ENCODE measurements at regions not wholly inside any gene's neighbourhood (a gene's known extent, or its start where the extent isn't known, plus 50 kb on each side); places are given as distances from the start of the nearest gene placed in this dataset.
"Not testable (repeated sequence)": the region's sequence is repeated elsewhere in the genome, so short reads cannot be mapped to it uniquely, and the experiment has no call there.

DNA sequence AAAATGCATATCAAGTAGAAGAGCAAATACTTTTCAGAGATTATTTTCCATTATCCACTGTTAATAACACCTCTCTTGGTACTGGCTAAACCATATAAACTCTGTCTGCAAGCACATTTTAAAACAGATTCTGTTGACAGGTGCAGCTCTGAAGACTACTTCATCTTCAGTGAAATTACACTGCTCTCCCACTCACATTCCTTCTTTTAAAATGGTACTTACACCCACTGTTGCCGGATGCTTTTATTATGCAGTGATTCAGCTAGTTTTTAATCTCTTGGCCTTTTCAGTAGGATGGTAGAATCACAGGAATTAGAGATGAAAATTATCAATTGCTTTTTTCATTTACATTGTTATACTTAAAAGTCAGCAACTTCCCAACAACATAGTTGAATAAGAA lies 381.6 kb downstream of the GASK1B start:
- no peak for DNase-seq (ENCODE audit: low read depth, low spot score)

DNA sequence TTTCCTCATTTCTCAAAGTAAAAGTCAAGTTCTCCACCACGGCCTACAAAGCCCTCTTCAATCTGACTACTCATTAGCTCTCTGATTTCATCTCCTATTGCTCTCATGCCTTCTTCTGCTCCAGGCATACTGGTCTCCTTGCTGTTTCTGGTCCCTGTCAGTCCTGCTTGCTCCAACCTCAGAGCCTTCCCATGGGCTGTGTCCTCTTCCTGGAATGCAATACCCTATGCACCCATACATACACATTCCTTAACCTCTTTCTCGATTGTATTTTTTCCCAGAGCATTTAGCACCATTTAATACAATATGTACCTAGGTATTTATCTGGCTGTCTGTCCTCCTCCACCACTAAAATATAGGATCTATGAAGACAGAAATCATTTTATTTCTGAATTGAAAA lies 385.2 kb downstream of the GASK1B start:
- no peak for DNase-seq (ENCODE audit: low read depth, low spot score)

DNA sequence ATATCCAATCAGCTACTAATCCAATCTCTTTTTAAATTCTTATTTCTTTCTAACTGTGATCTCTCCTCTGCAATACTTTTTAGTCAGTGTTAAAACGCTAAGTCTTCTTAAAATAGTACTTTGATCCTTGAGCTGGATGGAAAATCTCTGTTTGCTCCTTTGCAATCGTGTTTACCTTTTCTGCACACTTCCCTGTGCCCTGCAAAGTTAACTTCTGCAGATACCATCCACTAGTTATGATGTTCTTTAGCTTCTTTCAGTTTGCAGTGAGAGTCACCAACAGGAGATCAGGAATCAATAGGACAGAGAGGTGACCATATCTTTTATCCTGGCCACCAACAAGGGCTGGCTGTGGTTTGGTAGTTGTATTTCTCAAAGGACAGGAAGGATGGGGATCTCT lies 391.5 kb downstream of the GASK1B start:
- no peak for DNase-seq (ENCODE audit: low read depth, low spot score)

DNA sequence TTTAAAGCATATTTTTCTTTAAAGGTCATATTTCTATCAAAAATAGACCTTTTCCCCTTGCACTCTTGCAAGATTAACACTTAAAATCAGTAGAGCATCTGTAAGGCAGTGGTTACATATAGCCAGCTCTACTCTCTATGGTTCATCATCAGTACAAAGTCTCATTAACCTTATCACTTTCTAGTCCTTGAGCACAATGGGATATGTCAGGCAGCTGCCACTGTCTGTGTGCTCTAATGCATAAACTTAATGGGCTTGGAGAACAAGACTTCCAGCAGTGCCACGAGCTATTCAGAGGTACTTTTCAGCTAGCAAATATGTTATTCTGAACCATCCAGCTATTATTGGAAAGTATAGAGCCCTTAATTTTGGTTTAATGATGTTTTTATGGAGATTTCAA lies 393.7 kb downstream of the GASK1B start:
- no peak for DNase-seq (ENCODE audit: low read depth, low spot score)

DNA sequence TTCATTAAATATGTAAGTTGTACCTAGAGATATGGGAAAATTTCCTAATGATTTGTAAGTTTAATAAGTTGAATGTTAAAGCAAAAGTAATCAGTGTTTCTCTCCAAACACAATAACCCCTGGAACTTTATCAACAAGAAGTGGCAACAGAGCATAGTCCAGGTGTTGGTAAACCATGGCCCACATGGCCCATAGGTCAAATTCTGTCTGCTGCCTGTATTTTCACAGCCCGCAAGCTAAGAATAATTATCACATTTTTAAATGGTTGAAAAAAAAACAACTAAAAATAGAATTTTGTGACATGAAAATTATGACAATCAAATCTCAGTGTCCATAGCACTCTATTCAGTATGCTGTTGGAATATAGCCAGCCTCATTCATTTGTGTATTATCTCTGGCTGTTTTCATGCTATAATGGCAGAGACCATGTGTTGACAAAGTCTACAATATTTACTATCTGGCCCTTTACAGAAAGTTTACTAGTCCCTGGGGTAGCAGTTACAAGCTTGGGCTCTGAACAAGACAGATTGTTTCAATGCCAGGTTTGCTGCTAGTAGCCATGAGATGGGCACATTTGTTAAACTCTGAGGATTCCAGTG lies 395.8 kb downstream of the GASK1B start:
- DNase-seq (ENCODE audit: low read depth, low spot score) = no peak

DNA sequence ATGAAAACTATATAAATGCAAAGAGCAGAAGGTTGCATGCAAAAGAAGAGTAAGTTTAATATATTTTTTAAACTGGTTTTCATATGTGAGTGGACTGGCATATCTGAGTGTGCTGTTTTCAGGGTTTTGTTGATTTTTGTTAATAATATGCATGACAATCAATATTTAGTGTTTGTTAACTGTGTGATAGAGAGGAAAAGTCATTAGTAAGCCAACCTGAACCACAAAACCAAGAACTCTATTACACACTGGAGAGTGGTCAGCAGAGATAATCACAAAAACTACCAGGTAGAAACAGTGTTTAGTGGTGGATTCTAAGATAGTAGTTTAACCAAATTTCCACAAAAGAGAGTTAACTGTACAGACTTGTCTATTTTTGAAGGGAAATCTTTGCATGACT lies 396.9 kb downstream of the GASK1B start:
- DNase-seq (ENCODE audit: low read depth, low spot score) = no peak

DNA sequence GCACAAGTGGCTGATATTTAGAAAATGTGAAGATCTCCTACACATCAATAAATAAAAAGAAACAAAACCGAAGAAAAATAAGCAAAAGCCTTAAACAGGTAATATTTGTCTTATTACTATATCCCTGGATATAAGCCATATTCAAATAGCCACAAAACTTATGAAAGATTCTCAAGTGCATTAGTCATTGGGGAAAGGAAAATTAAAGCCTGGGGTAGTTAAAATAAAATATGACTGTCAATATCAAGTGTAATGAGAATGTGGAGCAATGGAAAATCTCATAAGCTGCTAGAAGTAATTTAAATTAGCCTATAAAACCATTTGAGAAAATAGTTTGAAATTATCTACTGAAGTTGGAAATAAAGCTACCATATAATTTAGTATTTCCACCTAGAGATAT lies 399.9 kb downstream of the GASK1B start:
- no peak for DNase-seq (ENCODE audit: low read depth, low spot score)

DNA sequence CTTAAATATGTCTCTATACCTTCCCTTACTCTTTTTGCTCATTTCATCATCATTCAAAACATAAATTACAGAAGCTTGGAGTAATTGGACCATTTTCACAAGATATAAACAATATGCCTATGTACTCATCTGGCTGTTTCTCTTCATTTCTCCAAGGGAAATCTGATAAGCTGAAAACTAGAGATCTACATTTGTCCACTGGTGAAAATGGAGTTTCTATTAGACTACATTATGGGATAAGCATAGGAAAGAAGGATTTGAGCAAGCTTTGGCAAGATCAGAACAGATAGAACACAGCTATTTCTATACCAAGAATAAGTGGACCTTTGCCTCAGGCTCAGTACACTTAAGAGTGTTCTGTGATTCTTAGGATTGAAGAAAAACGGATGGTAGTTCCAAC lies 404.4 kb downstream of the GASK1B start:
- DNase-seq (ENCODE audit: low read depth, low spot score) = no peak

DNA sequence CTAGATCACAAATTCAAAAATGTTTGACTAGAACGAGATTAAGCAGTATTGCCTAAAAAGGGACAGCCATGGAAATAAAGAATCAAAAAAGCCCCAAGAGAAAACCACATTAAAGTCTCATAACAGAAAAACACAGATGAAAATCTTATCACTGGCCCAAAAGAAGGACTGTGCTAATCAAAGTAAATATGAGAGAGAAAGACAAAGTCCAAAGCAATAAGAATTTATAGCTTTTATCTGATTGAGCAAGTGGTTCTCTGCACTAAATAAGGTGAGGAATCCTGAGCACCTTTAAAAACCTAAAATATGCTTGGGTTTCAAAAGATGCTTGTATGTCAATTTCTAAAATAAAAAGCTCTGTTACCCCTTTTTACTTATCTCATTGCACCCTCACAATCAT lies 409.3 kb downstream of the GASK1B start:
- DNase-seq (ENCODE audit: low read depth, low spot score) = no peak

DNA sequence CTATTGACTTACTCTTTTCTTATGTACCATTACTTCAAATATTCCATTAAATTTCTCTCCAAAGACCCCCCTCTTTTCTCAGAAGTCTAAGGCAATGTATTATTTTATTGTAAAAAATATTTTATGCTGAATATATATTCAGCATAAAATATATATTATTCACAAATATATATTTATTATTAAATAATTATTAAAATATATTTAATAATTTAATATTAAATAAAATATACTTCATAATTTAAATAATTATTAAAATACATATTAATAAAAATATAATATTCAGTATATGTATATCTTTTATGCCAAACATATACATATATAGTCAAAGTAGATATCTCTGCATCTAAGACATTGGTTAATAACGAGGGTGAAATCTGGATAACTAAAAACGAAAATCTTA lies 418.4 kb downstream of the GASK1B start:
- no peak for DNase-seq (ENCODE audit: low read depth, low spot score)

DNA sequence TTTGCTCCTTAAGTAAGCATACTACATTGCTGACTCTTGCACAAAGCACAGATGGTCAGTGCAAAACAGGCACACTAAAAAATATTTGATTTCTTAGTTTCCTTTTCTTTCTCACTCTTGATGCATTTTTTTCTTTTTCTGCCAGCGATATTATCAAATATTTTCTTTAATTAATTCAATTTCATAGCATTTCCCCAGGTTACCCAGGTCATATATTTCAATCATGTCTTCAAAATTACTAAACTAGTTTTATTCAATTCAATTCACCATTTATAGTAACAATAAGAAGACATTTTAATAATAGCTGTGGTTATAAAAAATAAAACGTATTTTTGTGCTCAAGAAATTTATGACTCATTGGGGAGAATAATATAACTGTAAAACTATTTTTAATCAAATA lies 421.2 kb downstream of the GASK1B start:
- DNase-seq (ENCODE audit: low read depth, low spot score) = no peak

DNA sequence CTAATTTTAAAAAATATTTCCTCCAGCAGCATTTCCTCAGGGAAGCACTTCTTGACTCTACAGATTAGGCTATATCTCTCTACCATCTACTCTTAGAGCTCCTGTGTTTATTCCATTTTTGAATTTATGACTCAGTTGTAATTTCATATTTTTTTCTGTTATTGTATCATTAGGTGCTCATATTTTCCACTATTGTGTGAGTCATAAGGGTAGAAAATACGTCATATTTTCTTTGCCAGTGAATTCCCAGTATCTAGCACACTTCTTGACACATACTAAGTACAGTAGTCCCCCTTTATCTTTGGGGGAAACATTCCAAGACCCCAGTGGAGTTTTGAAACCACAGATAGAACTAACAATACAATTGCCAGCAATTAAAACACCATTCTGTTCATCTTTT lies 431.2 kb downstream of the GASK1B start:
- DNase-seq (ENCODE audit: low read depth, low spot score) = no peak

DNA sequence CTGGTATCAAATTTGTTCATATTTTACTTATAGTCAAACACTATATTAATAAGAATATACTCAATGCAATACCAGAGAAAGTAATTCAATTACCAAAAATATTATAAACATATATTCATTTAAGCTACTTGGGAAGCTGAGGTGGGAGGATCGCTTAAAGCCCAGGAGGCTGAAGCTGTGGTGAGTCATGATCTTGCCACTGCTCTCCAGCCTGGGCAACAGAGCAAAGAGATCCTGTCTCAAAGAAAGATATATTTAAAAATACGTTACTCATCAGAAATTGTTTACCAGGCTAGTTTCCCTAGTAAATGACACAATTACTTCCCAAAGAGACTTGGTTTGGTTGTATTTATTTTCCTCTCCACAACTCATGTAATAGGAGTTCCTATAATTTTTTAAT lies 433.6 kb downstream of the GASK1B start:
- no peak for DNase-seq (ENCODE audit: low read depth, low spot score)

DNA sequence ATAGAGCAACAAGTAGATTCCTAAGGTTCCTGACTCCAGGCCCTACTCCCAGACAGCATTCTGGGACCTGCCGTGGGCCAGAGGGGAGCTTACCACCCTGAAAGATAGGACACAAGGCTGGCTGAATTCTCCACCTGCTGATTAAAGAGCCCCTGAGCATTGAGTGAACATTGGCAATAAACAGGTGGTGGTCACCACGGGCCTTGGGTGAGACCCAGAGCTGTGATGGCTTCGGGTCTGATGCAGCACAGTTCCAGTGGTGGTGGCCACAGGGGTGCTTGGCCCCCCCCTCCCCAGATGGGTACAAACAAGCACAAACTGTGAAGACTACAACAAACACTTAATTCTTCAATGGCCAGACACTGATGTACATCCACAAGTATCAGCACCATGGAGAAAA lies 444.6 kb downstream of the GASK1B start:
- no peak for DNase-seq (ENCODE audit: low read depth, low spot score)

DNA sequence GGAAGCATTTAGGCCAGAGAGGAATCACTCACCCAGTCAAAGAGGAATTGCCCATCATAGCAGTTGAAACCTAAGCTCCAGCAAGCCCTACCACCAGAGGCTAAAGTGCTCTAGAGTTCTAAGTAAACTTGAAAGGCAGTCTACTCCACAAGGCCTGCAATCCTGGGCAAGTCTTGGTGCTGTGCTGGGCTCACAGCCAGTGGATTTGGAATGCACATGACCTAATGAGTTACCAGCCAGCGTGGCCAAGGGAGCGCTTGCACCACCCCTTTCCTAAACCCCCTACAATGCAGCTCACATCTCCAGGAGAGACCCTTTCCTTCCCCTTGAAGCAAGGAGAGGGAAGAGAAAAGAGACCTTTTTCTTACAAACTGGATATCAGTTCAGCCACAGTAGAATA lies 445.7 kb downstream of the GASK1B start:
- DNase-seq (ENCODE audit: low read depth, low spot score) = no peak

DNA sequence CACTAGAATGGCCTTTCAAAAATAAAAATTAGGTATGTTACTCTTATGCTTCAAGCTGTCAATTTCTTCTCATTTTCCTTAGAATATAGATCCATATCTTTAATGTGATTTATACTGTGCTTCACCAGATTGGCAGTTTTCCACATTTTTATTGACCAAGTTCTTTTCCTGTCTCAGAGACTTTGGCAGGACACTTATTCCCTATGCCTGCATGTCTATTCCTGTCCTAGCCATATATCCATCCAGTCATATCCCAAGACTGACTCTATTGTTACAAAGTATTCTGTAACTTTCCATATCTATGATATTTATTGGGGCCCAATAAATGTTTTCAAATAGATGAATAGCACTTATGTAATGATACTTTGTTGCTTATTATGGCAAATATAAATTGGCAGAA lies 450.7 kb downstream of the GASK1B start:
- no peak for DNase-seq (ENCODE audit: low read depth, low spot score)

DNA sequence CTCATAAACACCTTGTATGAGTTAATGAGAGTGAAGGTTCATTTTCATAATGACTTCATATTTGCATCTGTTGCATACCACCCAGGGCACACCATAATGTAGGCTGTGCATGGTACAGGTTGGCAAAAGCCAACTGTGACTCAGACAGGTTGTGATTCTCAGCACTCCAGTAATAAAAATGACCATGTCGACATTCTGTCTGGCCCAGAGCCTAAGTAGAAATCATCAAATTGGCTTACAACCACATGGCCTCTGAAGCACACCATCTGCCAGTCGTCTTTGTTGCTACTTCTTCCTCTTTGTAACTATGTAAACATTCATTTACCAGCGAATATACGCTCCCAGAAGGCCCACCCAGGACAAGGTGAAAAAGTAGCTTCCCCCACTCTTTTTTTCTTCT lies 459.5 kb downstream of the GASK1B start:
- DNase-seq (ENCODE audit: low read depth, low spot score) = no peak

DNA sequence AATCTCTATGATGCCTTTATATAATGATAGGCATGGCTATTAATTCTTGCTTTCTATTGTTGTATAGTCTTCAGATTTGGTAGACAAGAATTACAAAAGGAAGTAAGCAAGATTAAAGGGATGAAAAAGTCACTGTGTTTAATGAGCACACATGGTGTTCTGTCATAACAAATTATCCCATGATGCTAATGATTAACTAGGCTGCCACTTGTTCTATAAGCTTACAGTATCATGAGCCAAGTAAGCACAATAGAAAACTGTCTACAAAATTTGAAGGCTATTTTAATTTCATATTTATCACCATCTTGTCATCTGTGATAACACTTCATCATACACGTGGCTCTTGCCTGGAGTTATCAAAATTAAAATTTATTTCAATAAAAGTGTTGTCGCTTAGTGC lies 466.7 kb downstream of the GASK1B start:
- DNase-seq (ENCODE audit: low read depth, low spot score) = no peak

DNA sequence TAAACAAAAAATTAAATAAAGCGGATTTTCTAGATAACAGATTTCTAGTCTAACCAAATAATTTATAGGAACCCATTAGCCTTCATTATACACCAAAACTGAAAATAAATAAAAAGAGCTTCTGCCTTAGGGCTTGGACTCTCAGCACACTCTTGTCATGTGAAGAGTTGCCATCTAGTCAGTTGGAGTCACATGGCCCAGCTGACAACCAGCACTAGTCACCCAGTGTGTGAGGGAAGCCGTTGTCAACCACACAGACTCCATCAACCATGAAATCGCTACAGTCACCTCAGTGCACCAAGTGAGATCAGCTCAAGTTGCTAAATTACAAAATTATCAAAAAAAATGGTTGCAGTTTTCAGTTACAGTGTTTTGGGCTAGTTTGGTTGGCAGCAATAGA lies 470.0 kb downstream of the GASK1B start:
- DNase-seq (ENCODE audit: low read depth, low spot score) = no peak

DNA sequence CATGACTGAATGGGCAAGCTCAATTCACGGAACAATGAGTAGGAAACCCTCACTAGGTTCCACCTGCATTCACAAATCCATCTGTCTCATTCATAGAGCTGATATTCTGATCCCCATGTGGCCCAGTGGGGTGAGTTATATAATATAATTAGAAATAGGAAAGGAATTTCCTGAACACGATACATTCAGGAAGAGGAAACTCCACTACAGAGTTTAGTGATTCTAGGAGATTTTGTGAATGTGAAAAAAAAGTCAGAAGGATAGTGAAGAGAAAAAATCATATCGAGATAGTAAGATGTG lies 471.2 kb downstream of the GASK1B start:
- DNase-seq (ENCODE audit: low read depth, low spot score) = no peak

DNA sequence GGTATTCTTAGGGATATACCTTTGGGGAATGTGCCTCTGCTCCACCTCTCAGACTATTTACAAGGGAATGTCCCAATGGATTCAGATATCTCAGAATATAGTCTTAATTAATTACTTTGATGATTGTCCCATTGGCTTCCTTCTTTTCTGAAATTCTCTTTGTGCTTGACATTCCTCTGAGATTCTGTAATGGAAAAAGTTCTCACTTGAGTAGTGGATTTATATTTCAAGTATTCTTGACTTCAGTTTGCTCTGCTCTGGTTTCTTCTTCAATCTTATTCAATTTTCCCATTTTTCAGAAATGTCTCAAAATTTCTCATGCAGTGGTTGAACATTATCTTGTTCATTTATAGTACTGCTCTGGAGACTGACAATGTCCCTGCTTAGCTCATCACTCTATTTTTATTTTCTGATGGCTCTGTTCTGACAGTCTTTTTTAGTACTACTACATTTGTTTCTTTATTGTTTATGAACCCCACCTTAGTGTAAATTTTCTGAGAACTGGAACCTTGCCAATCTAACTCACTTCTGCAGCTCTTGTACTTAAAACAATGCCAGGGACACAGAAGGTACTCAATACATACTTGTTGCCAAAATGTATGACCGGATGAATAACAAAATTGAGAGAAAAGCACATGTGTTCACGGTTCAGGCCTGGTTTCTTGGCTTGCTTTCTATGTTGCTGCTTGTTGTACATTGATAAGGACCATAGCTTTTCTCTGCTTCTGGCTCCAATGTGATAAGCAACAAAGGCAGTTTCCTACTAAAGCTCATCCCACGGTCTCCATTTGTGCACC lies 471.7 kb downstream of the GASK1B start:
- no peak for DNase-seq (ENCODE audit: low read depth, low spot score)

DNA sequence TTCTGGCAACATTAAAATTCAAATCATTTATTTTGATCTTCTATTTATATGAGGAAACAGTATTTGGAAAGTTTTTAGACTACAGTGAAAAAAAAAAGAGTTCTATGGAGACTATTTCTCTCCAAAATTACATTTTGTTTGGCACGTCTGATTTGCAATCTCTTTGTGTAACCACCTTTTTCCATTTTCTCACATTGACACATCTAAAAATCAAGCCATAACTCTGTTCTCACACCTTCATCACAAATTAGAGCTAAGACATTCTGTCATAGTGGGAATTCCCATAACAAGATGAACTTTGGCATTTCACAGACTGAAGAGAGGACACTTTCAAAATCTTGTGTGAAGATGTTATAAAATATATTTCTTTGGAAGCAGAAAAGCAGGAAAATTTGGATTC lies 468.9 kb downstream of the GRIA2 start:
- DNase-seq (ENCODE audit: low read depth, low spot score) = no peak

DNA sequence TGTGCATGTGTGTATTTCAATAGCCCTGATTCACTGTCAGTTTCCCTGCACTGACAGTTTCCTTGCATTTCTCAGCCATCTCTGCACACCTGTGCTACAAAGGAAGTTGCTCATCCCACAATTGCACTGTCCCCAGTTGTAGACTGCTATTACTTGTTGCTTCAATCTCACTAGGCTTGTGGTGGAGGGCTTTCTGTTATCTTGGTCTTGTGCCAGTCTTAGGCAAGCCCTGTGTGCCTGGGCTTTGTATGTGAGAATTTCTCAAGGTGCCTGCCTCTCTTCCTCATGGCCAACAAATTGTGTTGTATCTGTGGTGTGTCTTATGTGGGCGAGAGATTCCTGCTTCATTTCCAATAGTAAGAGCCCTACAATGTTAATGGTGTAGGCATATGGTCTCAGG lies 467.4 kb downstream of the GRIA2 start:
- no peak for DNase-seq (ENCODE audit: low read depth, low spot score)

DNA sequence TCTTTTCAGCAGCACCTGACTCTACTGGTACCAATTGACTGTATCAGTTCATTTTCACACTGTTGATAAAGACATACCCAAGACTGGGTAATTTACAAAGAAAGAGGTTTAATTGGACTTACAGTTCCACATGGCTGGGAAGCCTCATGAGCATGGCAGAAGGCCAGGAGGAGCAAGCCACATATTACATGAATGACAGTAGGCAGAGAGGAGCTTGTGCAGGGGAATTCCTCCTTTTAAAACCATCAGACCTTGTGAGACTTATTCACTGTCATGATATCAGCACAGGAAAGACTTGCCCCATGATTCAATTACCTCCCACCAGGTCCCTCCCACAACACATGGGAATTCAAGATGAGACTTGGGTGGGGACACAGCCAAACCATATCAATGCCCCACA lies 458.8 kb downstream of the GRIA2 start:
- DNase-seq (ENCODE audit: low read depth, low spot score) = not testable (repeated sequence)
